ENCODE measurements at regions not wholly inside any gene's neighbourhood (a gene's known extent, or its start where the extent isn't known, plus 50 kb on each side); places are given as distances from the start of the nearest gene placed in this dataset.

GRCh38 chr3:140850210-140850955, 91.3 kb upstream of the SLC25A36 start:
- TF ChIP-seq, protein P1, sequence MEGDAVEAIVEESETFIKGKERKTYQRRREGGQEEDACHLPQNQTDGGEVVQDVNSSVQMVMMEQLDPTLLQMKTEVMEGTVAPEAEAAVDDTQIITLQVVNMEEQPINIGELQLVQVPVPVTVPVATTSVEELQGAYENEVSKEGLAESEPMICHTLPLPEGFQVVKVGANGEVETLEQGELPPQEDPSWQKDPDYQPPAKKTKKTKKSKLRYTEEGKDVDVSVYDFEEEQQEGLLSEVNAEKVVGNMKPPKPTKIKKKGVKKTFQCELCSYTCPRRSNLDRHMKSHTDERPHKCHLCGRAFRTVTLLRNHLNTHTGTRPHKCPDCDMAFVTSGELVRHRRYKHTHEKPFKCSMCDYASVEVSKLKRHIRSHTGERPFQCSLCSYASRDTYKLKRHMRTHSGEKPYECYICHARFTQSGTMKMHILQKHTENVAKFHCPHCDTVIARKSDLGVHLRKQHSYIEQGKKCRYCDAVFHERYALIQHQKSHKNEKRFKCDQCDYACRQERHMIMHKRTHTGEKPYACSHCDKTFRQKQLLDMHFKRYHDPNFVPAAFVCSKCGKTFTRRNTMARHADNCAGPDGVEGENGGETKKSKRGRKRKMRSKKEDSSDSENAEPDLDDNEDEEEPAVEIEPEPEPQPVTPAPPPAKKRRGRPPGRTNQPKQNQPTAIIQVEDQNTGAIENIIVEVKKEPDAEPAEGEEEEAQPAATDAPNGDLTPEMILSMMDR (IDR thresholded peaks at IDR 0.05) = no peak
- TF ChIP-seq EP300 (IDR thresholded peaks at IDR 0.05) = no peak
- no peak for TF ChIP-seq POLR2AphosphoS5 (IDR thresholded peaks at IDR 0.05)
- TF ChIP-seq POLR2A (IDR thresholded peaks at IDR 0.05) = no peak

All from suprapubic skin (tissue), 4 donors.